ENCODE measurements at regions not wholly inside any gene's neighbourhood (a gene's known extent, or its start where the extent isn't known, plus 50 kb on each side); places are given as distances from the start of the nearest gene placed in this dataset.
"Not testable (repeated sequence)": the region's sequence is repeated elsewhere in the genome, so short reads cannot be mapped to it uniquely, and the experiment has no call there.

DNA sequence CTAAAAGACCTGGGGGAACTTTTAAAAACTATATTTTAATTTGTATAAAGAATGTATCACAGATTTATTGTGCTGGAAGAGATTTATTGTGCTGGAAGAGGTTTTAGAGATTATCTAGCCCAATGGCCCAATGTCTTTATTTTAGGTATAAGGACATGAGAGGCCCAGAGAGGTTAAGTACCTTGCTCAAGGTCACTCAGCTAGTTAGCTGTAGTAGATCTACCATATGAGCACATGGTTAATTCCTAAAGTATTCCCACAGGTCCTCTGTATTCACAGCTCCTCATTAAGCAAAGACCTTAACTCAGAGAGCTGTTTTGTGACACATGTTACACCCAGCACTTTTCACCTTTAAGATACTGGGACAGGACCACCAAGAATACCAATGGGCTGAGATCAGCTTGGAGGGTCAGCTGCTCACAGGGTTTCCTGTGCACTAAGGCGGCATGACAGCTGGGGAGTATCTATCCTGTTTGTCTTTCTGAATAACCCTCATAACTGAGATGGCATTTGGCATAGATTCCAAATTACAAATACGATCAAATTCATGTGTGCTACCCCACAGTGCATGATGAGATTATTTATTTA lies 143.1 kb upstream of the TBL1XR1 start:
- no peak for DNase-seq

- no peak for DNase-seq
Observed at GRCh38 chr3:177341736-177342419, 144.6 kb upstream of the TBL1XR1 start.

DNA sequence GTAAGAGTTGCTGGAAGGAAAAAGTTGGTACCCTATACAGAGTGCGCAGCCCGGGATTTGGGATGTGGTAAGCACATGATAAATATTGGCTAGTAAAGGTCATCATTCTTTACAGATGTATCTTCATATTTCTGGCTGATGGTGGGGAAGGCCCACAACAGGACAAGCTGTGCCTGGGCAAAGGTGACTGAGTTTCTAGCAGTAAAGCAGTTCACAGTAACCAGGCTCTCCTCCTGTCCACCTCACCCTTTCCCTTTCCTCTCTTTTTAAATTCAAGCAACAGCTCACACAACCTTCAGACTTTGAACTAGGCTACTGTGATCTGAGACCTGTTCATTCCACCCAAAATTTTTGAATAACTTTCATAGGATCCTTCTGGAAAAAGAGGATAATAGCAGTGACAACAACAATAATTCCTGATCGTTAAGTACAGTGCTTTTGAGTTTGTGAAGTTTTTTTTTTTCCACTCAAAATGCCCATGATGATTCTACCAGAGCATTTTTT lies 145.9 kb upstream of the TBL1XR1 start:
- no peak for DNase-seq

- DNase-seq, result peak; percentile 89
Observed at GRCh38 chr3:177345049-177345972, 148.0 kb upstream of the TBL1XR1 start.

- no peak for DNase-seq
Observed at GRCh38 chr3:177345973-177346503, 148.8 kb upstream of the TBL1XR1 start.

DNA sequence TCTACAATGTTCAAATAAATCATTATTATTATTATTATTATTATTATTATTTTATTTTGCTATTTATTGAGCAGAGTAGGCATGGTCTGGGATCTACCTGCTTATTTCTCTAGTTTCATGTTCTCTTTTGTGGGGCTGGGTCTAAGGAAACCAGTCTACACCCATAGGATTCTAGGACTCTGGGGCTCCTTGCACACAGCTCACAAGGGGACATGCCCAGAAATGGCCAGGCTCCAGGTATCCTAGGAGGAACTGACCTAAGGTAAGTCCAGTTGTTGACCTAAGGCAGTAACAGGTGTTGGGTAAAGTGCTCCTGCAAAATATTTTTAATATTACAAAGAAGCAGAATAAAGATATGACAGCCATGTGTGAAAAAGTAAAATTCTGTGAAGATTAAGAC lies 149.6 kb upstream of the TBL1XR1 start:
- DNase-seq, result no peak

DNA sequence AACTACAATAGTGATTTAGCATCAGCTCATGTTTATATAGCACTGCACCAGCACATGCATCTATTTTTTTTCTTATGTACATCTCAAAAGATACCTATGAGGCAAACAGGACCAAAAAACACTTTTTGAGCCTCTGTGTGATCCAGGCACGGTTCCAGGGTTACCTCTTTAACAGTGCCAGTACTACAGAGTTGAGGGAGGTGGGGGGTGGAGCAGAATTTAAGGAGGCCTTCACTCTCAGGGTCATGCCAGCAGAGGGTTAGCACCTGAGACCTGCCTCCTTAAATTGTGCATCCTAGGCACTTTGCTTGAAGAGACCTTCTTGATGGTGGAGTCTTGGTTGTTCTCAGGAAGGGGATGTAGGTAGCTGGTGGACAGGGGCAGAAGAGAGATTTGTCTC lies 150.3 kb upstream of the TBL1XR1 start:
- no peak for DNase-seq

DNA sequence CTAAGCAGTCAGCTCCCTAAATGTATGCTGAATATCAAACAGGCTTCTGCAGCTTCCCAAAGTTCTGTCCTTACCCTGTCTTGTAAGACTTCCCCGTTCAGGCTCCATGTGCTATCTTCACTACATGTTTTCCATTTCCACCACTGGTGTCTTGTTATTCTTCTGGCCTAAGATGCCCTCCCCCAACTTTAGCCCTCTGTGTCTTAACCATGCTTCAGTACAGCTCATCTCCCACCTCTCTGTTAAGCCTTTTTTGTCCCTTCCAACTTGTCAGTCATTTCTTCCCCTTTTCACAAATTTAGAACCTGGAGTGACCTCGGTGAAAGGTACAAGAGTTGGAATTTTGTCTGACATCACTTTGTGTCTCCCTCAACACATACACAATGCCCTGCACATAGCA lies 151.7 kb upstream of the TBL1XR1 start:
- DNase-seq, result no peak

GRCh38 chr3:177349384-177349783 lies 152.1 kb upstream of the TBL1XR1 start:
- no peak for DNase-seq

DNA sequence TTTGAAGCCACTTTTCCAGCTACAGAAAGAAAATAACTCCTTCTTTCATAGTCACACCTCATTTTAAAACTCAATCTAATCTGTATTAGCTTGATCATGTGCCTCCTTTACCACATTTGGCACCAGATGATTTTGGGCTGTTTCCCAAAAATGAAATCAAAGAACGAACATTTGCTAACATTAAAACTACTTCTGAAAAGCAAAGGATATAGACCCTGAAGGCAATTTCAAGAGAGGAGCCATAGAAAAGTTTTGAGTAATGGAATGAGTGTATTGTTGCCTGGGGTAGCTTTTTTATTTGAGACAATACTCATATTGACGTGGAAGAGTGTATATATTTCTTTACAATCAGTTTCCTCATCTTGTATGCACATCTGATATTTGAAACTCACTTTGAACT lies 152.8 kb upstream of the TBL1XR1 start:
- DNase-seq, result no peak

DNA sequence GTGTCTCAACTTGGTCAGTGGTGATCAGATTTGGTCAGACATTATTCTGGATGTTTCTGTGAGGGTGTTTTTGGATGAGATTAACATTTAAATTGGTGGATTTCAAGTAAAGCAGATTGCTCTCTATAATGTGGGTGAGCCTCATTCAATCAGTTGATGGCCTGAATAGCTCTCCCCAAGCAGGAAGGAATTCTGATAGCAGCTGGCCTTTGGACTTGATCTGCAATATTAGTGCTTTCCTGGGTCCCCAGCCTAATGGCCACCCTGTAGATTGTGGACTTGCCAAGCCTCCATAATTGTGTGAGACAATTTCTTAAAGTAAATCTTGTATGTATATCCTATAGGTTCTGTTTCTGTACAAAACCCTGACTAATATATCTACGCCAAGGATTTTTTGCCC lies 153.9 kb upstream of the TBL1XR1 start:
- no peak for DNase-seq

DNA sequence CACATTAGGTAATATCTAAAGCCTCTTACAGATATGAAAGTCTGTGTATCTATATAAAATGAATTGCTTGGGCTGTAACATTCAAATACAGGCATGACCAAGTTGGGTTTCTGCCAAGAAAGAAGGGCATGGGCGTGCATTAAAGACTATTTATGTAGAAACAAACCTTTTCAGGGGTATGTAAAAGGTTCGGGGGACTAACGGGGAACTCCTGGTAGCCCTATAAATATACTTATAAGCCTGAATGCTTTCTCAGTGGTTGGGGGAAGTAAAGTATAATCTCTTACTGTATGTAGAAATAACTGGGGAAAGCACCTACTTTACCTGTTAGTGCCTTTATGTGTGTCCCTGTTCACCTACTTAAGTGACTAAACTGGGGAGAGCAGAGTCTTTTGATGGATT lies 154.5 kb upstream of the TBL1XR1 start:
- no peak for DNase-seq

- no peak for DNase-seq
Observed at GRCh38 chr3:177352424-177352823, 155.1 kb upstream of the TBL1XR1 start.

DNA sequence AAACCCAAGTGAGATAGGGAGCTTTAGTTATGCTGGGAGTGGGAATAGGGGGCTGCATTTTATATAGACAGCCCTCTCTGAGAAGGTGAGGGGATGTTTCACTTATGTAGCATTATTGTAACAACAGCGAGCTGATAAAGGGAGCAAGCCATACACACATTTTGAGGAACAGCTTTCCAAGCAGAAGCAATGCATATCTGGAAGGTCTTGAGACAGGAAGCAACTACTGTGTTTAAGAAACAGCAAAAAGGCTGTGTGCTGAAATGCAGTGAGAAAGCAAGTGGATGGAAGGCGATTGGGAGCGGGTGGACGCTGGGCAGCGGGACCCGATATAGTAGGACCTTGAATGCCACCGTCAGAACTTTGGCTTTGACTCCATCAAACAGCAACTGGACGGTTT lies 155.9 kb upstream of the TBL1XR1 start:
- DNase-seq, result no peak

GRCh38 chr3:177353879-177354278 lies 156.6 kb upstream of the TBL1XR1 start:
- DNase-seq, result not testable (repeated sequence)

GRCh38 chr3:177354466-177354865 lies 157.2 kb upstream of the TBL1XR1 start:
- DNase-seq, result no peak

- DNase-seq, result no peak
Observed at GRCh38 chr3:177356113-177356512, 158.8 kb upstream of the TBL1XR1 start.

- no peak for DNase-seq
Observed at GRCh38 chr3:177356952-177357351, 159.7 kb upstream of the TBL1XR1 start.

DNA sequence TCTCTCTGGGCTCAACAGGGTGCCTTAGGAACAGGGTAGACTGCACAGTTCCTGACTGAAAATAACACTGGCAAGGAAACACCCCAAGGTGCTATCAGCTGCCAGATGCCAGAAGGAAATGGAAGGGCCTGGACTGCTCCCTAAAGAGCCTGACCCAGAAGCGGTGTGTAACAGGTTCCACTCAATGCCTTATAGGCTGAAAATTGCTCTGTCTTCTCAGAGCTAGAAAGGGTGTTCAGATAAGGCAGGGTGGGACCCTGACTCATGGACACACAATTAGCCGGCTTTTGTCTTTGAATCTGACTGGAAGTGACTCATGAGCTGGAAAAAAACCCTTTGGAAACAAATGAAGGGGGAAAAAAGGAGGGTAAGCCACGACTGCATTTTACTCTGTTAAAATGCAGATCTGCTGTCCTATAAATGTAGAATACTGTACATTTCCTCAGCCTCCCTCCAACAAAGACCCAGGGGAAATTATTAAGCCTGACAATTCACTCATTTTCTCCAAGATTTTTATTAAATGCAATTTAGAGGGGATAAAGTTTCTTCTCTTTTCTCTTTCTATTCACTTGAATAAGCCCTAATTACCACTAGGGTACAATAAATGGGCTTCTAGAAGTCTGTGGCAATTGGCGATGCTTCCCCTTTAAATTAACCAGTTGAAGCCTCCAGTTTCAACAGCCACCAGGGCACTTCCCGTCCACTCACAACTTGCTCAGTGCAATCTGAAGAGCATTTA lies 160.2 kb upstream of the TBL1XR1 start:
- DNase-seq, result peak; percentile 69

DNA sequence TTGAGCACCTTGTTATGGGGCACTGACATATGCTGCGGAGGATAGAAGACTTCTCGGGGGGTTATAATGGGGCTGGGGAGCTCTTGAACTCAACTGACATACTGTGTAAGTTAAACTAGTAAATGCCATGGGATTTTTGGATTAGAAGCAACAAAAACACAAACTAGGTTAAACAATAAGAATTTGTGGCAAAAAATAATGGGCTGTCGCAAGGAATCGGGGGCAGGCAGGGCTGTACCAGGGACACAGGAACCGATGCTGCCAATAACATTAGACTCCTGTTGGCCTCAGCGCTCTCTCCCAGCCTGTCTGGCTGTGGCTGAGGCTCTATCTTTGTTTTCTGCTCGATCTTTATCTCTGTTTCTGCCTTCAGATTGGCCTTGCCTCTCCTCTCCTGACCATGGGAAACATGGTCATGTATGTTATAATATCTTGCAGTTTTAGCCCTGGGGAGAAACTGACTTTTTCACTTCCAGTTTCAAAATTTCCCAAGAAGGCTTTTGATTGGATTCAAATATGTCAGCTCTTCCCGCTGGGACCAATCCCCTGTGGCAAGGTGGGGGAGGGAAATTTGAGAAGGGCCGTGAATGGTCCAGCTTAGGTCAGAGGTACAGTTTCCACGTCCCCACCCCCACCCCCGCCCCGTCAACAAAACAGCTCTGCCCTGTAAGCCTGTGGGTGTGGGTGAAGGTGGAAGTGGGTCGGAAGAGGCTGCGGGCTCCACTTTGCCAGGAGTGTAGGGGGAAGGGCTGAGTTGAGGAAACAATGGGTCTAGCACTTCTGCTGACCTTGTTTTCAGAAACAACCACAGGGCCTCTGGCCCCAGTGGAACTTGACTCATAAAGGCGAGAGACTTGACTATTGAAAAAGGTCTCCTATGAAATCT lies 161.1 kb upstream of the TBL1XR1 start:
- no peak for DNase-seq

DNA sequence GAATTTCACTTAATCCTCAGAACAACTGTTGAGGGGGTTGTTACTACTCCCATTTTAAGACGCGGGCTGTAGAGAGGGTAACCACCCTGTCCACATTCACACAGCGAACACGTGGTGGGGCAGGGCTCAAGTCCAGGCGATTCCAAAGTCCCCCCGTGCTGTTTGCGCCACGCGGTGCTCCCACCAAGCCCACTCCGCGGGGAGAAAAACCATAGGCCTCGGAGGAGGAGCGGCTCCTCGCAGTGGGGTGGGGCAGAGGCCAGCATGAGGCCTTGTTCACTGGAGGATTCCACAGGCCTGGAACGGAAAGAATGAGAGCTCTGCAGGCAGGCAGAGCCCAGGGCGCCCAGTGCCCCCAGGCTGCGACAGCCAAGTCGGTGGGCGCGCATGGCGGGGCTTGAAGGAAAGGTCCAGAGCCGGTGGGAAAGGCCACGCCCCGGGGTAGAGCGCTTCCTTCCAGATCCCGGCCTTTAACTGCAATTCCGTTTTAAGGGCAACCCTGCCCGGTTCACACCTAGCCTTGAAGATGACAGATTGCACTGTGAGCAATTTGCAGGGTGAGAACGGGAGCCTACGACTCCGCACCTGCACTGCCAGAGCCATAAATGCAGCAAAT lies 161.8 kb upstream of the TBL1XR1 start:
- no peak for DNase-seq
